ENCODE measurements at regions not wholly inside any gene's neighbourhood (a gene's known extent, or its start where the extent isn't known, plus 50 kb on each side); places are given as distances from the start of the nearest gene placed in this dataset.

DNA sequence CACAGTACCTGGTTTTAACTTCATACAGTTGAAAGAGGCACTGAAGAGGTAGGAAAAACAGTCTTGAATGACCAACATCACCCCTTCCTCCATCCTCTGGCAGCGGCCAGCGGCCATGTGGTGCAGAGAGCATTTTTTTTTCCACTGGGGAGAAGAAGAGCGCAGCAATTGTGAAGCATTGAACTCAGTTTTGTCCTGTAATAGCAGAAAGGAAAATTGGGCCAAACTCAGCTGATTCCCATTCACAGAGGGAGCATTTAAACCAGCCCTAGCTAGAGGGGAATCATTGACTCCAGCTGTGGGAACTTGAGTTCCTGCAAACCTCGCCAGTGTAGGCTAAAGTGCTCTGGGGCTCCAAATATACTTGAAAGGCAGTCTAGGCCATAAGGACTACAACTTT is 316.6 kb upstream of the CHST9 start:
- Histone ChIP-seq H2AK9ac (replicated peaks; ENCODE audit: low read depth, low read length, poor library complexity) (no peak overlapping the region), H3K4me1 (ENCODE audit: control insufficient read depth, insufficient read depth, low read length) (no peaks in the 10 kb centered on the region), H3K4me2 (ENCODE audit: low read depth, low read length) (no peak overlapping the region), H3K14ac (replicated peaks; ENCODE audit: low read depth, low read length) (no peak overlapping the region), H3K9me1 (ENCODE audit: insufficient read depth, low read length) (no peaks in the 10 kb centered on the region), H3K9ac (ENCODE audit: low read depth, low read length) (no peak overlapping the region), H3K27ac (ENCODE audit: insufficient read depth, low read length) (no peak overlapping the region), H2BK120ac (ENCODE audit: low read depth, low read length) (no peak overlapping the region), H3K79me1 (ENCODE audit: low read depth in 1 of 2, low read length in 2 of 2) (no peaks in the 10 kb centered on the region), H4K91ac (ENCODE audit: insufficient read depth, low read depth, low read length) (no peak overlapping the region), H3K23ac (ENCODE audit: low read depth, low read length) (no peak overlapping the region), H3K9me3 (ENCODE audit: control insufficient read depth, insufficient read depth, low read length) (peaks cover 8% of the 10 kb centered on the region), H3K18ac (ENCODE audit: low read depth, low read length) (no peak overlapping the region), H2AFZ (replicated peaks; ENCODE audit: low read length, poor library complexity) (no peak overlapping the region), H4K20me1 (ENCODE audit: insufficient read depth, low read length) (no peaks in the 10 kb centered on the region), H4K8ac (ENCODE audit: low read depth in 2 of 2, low read length in 2 of 2) (no peak overlapping the region), H3K4me3 (ENCODE audit: insufficient read depth, low read depth, low read length) (no peak overlapping the region), H3K56ac (ENCODE audit: extremely low read depth, insufficient read depth, low read length) (no peak overlapping the region), H2BK5ac (ENCODE audit: low read depth, low read length, poor library complexity, severe bottlenecking) (no peak overlapping the region), H4K5ac (ENCODE audit: low read depth, low read length) (no peak overlapping the region), H3K27me3 (ENCODE audit: control insufficient read depth, insufficient read depth, low read length) (no peaks in the 10 kb centered on the region), H2AK5ac (ENCODE audit: low read depth, low read length) (no peak overlapping the region), H2BK20ac (ENCODE audit: low read depth, low read length) (no peak overlapping the region), H2BK15ac (ENCODE audit: low read depth, low read length) (no peak overlapping the region), H3K4ac (ENCODE audit: low read depth, low read length) (no peak overlapping the region), H3K36me3 (ENCODE audit: control insufficient read depth, insufficient read depth, low read length) (no peaks in the 10 kb centered on the region)
- ATAC-seq (ENCODE audit: low read depth) (no peak), DNase-seq (no peak)
- intact Hi-C loops (cut with micrococcal nuclease): no loop called here
- no TSS peak for BruUV-seq (replicated peaks)
- POLR2A ChIA-PET (ENCODE audit: unreplicated experiment): no interaction called here
- WGBS, 2 experiments (ENCODE audit: extremely low coverage in 2 of 2, insufficient read length in 1 of 2): no CpG with 5 or more reads among the region's 4 CpGs
- in situ Hi-C loops (cut with MboI; ENCODE audit: low sequenced_read_pairs): no loop called here
- TF ChIP-seq, protein P1, sequence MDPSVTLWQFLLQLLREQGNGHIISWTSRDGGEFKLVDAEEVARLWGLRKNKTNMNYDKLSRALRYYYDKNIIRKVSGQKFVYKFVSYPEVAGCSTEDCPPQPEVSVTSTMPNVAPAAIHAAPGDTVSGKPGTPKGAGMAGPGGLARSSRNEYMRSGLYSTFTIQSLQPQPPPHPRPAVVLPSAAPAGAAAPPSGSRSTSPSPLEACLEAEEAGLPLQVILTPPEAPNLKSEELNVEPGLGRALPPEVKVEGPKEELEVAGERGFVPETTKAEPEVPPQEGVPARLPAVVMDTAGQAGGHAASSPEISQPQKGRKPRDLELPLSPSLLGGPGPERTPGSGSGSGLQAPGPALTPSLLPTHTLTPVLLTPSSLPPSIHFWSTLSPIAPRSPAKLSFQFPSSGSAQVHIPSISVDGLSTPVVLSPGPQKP (IDR thresholded peaks at IDR 0.05; ENCODE audit: borderline replicate concordance, low read depth, low read length): no peak
- TF ChIP-seq CEBPB (IDR thresholded peaks at IDR 0.05; ENCODE audit: low read depth, low read length) (no peak), NFE2L2 (IDR thresholded peaks at IDR 0.05; ENCODE audit: low read depth, low read length) (no peak), RCOR1 (IDR thresholded peaks at IDR 0.05; ENCODE audit: insufficient replicate concordance, low read length) (no peak), FOS (IDR thresholded peaks at IDR 0.05; ENCODE audit: low read depth, low read length) (no peak), CHD1 (IDR thresholded peaks at IDR 0.05; ENCODE audit: low read depth, low read length) (no peak), MAFK (IDR thresholded peaks at IDR 0.05; ENCODE audit: low read depth, low read length) (no peak), BHLHE40 (IDR thresholded peaks at IDR 0.05; ENCODE audit: low read depth, low read length) (no peak), MXI1 (IDR thresholded peaks at IDR 0.05; ENCODE audit: borderline replicate concordance, low read depth, low read length) (no peak), POLR2A (IDR thresholded peaks at IDR 0.05; ENCODE audit: low read depth, low read length) (no peak), SMC3 (IDR thresholded peaks at IDR 0.05; ENCODE audit: low read depth, low read length) (no peak), RAD21 (IDR thresholded peaks at IDR 0.05; ENCODE audit: low read length) (no peak), RFX5 (IDR thresholded peaks at IDR 0.05; ENCODE audit: low read depth, low read length) (no peak), MAZ (IDR thresholded peaks at IDR 0.05; ENCODE audit: borderline replicate concordance, low read depth, low read length) (no peak)
- TF ChIP-seq, protein P2, sequence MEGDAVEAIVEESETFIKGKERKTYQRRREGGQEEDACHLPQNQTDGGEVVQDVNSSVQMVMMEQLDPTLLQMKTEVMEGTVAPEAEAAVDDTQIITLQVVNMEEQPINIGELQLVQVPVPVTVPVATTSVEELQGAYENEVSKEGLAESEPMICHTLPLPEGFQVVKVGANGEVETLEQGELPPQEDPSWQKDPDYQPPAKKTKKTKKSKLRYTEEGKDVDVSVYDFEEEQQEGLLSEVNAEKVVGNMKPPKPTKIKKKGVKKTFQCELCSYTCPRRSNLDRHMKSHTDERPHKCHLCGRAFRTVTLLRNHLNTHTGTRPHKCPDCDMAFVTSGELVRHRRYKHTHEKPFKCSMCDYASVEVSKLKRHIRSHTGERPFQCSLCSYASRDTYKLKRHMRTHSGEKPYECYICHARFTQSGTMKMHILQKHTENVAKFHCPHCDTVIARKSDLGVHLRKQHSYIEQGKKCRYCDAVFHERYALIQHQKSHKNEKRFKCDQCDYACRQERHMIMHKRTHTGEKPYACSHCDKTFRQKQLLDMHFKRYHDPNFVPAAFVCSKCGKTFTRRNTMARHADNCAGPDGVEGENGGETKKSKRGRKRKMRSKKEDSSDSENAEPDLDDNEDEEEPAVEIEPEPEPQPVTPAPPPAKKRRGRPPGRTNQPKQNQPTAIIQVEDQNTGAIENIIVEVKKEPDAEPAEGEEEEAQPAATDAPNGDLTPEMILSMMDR (conservative IDR thresholded peaks at IDR 0.05; ENCODE audit: low read depth, low read length): no peak
- TF ChIP-seq, protein P3, sequence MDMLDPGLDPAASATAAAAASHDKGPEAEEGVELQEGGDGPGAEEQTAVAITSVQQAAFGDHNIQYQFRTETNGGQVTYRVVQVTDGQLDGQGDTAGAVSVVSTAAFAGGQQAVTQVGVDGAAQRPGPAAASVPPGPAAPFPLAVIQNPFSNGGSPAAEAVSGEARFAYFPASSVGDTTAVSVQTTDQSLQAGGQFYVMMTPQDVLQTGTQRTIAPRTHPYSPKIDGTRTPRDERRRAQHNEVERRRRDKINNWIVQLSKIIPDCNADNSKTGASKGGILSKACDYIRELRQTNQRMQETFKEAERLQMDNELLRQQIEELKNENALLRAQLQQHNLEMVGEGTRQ (IDR thresholded peaks at IDR 0.05; ENCODE audit: low read depth, low read length): no peak
- CTCF ChIA-PET: no interaction called here
- dilution Hi-C loops (cut with HindIII; ENCODE audit: low sequenced_read_pairs, unreplicated experiment): no loop called here
